Left lung (tissue), 4 donors: ENCODE measurements at regions not wholly inside any gene's neighbourhood (a gene's known extent, or its start where the extent isn't known, plus 50 kb on each side); places are given as distances from the start of the nearest gene placed in this dataset.

Experiments used
- ATAC-seq: fragments of 200-7000 bp; cut with Tn5 transposase; one replicate; pipeline ENCODE4 v1.9.1; 2020; ENCODE audit warnings: moderate library complexity
- DNase-seq, 4 donors: peaks; one replicate each; pipeline ENCODE4 v3.0.0-alpha.2; 2013 to 2020
- H3K27ac ChIP-seq, 2 donors: fragments of 200-600 bp; sonication (generic) in 1 of 2; one replicate each; pipeline versions ENCODE4 v1.5.0 to v1.8.0; 2020 to 2021
- H3K27me3 ChIP-seq, 2 donors: fragments of 200-600 bp; sonication (generic) in 1 of 2; one replicate each; pipeline versions ENCODE4 v1.5.0 to v1.8.0; 2020 to 2021
- H3K36me3 ChIP-seq, 2 donors: fragments of 200-600 bp; sonication (generic) in 1 of 2; one replicate each; pipeline versions ENCODE4 v1.5.0 to v1.8.0; 2020 to 2021
- H3K4me1 ChIP-seq, 2 donors: fragments of 200-600 bp; one replicate each; pipeline ENCODE4 v1.8.0; 2021
- H3K4me3 ChIP-seq, 2 donors: fragments of 200-600 bp; sonication (generic) in 1 of 2; one replicate each; pipeline versions ENCODE4 v1.5.0 to v1.8.0; 2020 to 2021; ENCODE audit warnings: mild to moderate bottlenecking in 1 of 2
- H3K9me3 ChIP-seq, 2 donors: fragments of 200-600 bp; sonication (generic) in 1 of 2; one replicate each; pipeline versions ENCODE4 v1.5.0 to v1.8.0; 2020 to 2021
- intact Hi-C, 2 donors: fragments of 100-400 bp; cut with DNase I; formaldehyde crosslinking; loops; one replicate each; pipeline versions ENCODE4 v1.11.2 to v1.14.2; 2022
- TF ChIP-seq, protein P1 (sequence below), 2 donors: fragments of 200-600 bp; sonication (generic) in 1 of 2; IDR thresholded peaks; one replicate each; pipeline versions ENCODE4 v1.5.0 to v1.8.0; 2021; ENCODE audit warnings: antibody characterized with exemption in 2 of 2
- donor health status: DM: no; HTN: yes; CAD: no.
- donor health status: DM: no; HTN: no; CAD: no.

DNA sequence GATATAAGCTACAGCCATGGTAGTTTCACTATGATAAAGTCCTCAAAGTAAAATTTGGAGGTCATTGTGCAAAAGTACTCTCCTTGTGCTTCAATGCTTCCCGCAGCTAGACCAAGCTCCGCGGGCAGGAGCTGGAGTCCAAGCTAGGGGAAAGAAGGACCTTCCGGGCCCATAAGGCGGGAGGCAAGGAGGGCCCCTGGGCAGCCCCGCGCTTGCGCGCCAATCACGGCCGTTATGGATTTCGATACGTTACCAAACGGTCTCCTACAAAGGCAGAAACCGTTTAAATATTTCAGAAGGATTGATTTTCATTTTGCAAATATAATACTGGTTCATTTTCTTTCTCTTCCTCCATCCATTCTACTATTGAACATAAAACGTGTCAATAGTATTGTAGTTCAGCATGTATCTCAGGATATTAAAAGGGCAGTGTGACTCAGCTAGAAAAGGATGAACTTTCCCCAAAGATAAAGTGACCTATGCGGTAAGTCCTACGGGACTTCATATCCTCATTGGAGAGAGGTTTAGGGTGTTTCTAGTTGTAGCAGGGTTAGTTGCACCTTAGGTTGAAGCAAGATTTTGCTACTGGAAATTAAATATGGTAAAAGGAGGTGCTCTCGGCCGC, 128.0 kb downstream of the KIF20B start:
- ATAC-seq = no peak
- Histone ChIP-seq H3K27ac (no peak overlapping the region), H3K4me1 (no peaks in the 10 kb centered on the region), H3K36me3 (no peaks in the 10 kb centered on the region), H3K27me3 (no peaks in the 10 kb centered on the region), H3K9me3 (no peaks in the 10 kb centered on the region), H3K4me3 (no peak overlapping the region)
- peak in 1 of 4 donors; percentile 43 for DNase-seq
- TF ChIP-seq, protein P1, sequence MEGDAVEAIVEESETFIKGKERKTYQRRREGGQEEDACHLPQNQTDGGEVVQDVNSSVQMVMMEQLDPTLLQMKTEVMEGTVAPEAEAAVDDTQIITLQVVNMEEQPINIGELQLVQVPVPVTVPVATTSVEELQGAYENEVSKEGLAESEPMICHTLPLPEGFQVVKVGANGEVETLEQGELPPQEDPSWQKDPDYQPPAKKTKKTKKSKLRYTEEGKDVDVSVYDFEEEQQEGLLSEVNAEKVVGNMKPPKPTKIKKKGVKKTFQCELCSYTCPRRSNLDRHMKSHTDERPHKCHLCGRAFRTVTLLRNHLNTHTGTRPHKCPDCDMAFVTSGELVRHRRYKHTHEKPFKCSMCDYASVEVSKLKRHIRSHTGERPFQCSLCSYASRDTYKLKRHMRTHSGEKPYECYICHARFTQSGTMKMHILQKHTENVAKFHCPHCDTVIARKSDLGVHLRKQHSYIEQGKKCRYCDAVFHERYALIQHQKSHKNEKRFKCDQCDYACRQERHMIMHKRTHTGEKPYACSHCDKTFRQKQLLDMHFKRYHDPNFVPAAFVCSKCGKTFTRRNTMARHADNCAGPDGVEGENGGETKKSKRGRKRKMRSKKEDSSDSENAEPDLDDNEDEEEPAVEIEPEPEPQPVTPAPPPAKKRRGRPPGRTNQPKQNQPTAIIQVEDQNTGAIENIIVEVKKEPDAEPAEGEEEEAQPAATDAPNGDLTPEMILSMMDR (IDR thresholded peaks at IDR 0.05) = no peak
- intact Hi-C loops = no loop called here

DNA sequence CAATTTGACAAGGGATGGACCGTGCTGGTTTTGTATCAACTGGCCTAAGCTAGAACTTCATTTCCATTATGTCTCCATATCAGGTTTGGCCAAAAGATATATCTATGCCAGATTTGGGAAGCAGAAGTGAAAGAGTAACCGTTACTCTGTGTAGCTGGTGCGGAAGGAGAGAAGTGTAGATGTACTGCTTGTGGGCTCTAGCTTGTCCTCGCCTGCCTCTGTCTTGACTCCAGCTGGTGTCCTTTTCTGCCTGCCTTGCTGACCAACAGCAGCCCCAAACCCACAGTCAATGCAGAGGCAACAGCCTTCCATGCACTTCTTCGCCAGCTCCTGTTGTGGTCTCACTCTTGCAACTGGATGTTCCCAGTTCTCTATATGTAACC, 128.5 kb downstream of the KIF20B start:
- no peaks in the 10 kb centered on the region for H3K9me3 ChIP-seq
- no peaks in the 10 kb centered on the region for H3K4me1 ChIP-seq
- TF ChIP-seq, protein P1 (IDR thresholded peaks at IDR 0.05) = no peak
- intact Hi-C loops = no loop called here
- no peak for DNase-seq
- ATAC-seq = no peak
- no peaks in the 10 kb centered on the region for H3K27me3 ChIP-seq
- H3K36me3 ChIP-seq = no peaks in the 10 kb centered on the region
- no peak overlapping the region for H3K4me3 ChIP-seq
- no peak overlapping the region for H3K27ac ChIP-seq

GRCh38 chr10:89830624-89831023, 129.2 kb downstream of the KIF20B start:
- DNase-seq (no peak), ATAC-seq (no peak)
- Histone ChIP-seq H3K36me3 (no peaks in the 10 kb centered on the region), H3K27me3 (no peaks in the 10 kb centered on the region), H3K27ac (no peak overlapping the region), H3K9me3 (no peaks in the 10 kb centered on the region), H3K4me3 (no peak overlapping the region), H3K4me1 (no peaks in the 10 kb centered on the region)
- intact Hi-C loops = no loop called here
- TF ChIP-seq, protein P1 (IDR thresholded peaks at IDR 0.05) = no peak

- DNase-seq (peak in 1 of 4 donors; percentile 63), ATAC-seq (peak; percentile 35)
- peak overlapping the region; percentile 58 to 64 for H3K4me3 ChIP-seq
- peaks cover 0 to 31% of the 10 kb centered on the region in 2 donors for H3K27me3 ChIP-seq
- intact Hi-C loops = no loop called here
- no peaks in the 10 kb centered on the region for H3K36me3 ChIP-seq
- H3K4me1 ChIP-seq = peaks cover 3 to 10% of the 10 kb centered on the region in 2 donors
- H3K27ac ChIP-seq = peak overlapping the region in 1 of 2 donors; percentile 68
- TF ChIP-seq, protein P1 (IDR thresholded peaks at IDR 0.05) = no peak
- H3K9me3 ChIP-seq = no peaks in the 10 kb centered on the region
These were observed 135.4 kb downstream of the KIF20B start for GRCh38 chr10:89836840-89837164.

- Histone ChIP-seq H3K9me3 (no peaks in the 10 kb centered on the region), H3K27me3 (peaks cover 0 to 31% of the 10 kb centered on the region in 2 donors), H3K27ac (peak overlapping the region; percentile 35 to 68), H3K36me3 (no peaks in the 10 kb centered on the region), H3K4me3 (peak overlapping the region; percentile 58 to 64), H3K4me1 (peaks cover 3 to 10% of the 10 kb centered on the region in 2 donors)
- intact Hi-C loops = no loop called here
- TF ChIP-seq, protein P1 (IDR thresholded peaks at IDR 0.05) = no peak
- peak; percentile 47 to 85 (median 56) for DNase-seq
- ATAC-seq = peak; percentile 81
These were observed 136.0 kb downstream of the KIF20B start for GRCh38 chr10:89837165-89838043.
